Testis (tissue), 2 donors: ENCODE measurements at regions not wholly inside any gene's neighbourhood (a gene's known extent, or its start where the extent isn't known, plus 50 kb on each side); places are given as distances from the start of the nearest gene placed in this dataset.

Source experiments
- CTCF ChIP-seq, 3 experiments: fragments of 450-650 bp in 2 of 3; fragments of 200-600 bp in 1 of 3; sonication (generic) in 1 of 3; IDR thresholded peaks; one replicate each; pipeline ENCODE4 v1.5.1; 2016 to 2019; ENCODE audit warnings: antibody characterized with exemption in 3 of 3, mild to moderate bottlenecking in 2 of 3, moderate library complexity in 1 of 3
- POLR2A ChIP-seq: fragments of 450-650 bp; IDR thresholded peaks from one replicate; pipeline ENCODE4 v1.6.1; 2017; ENCODE audit warnings: antibody characterized with exemption, mild to moderate bottlenecking, moderate library complexity

- TF ChIP-seq POLR2A (no peak), CTCF (IDR thresholded peaks at IDR 0.05) (no peak)
Measured at GRCh38 chr18:71707985-71708500, 836.1 kb downstream of the CBLN2 start.
